Right lobe of liver (tissue), 4 donors: ENCODE measurements at regions not wholly inside any gene's neighbourhood (a gene's known extent, or its start where the extent isn't known, plus 50 kb on each side); places are given as distances from the start of the nearest gene placed in this dataset.

ENCODE experiments used
- POLR2A ChIP-seq: fragments of 450-650 bp; IDR thresholded peaks from one replicate; pipeline ENCODE4 v1.6.1; 2017; ENCODE audit warnings: antibody characterized with exemption, mild to moderate bottlenecking
- TF ChIP-seq, protein P1 (sequence below), 4 donors: fragments of 200-600 bp in 3 of 4; fragments of 450-650 bp in 1 of 4; IDR thresholded peaks; one replicate each; pipeline versions ENCODE4 v1.5.1 to v1.8.0; 2016 to 2022; ENCODE audit warnings: antibody characterized with exemption in 4 of 4, mild to moderate bottlenecking in 2 of 4
- donor health status: DM: no; HTN: no; CAD: no.
- donor health status: DM: no; HTN: no; CAD: no.
- donor health status: DM: no; HTN: yes; CAD: no.

GRCh38 chr3:81962396-81962795 lies 201.0 kb upstream of the GBE1 start:
- TF ChIP-seq, protein P1, sequence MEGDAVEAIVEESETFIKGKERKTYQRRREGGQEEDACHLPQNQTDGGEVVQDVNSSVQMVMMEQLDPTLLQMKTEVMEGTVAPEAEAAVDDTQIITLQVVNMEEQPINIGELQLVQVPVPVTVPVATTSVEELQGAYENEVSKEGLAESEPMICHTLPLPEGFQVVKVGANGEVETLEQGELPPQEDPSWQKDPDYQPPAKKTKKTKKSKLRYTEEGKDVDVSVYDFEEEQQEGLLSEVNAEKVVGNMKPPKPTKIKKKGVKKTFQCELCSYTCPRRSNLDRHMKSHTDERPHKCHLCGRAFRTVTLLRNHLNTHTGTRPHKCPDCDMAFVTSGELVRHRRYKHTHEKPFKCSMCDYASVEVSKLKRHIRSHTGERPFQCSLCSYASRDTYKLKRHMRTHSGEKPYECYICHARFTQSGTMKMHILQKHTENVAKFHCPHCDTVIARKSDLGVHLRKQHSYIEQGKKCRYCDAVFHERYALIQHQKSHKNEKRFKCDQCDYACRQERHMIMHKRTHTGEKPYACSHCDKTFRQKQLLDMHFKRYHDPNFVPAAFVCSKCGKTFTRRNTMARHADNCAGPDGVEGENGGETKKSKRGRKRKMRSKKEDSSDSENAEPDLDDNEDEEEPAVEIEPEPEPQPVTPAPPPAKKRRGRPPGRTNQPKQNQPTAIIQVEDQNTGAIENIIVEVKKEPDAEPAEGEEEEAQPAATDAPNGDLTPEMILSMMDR (IDR thresholded peaks at IDR 0.05), result no peak
- TF ChIP-seq POLR2A, result no peak
